ENCODE measurements at regions not wholly inside any gene's neighbourhood (a gene's known extent, or its start where the extent isn't known, plus 50 kb on each side); places are given as distances from the start of the nearest gene placed in this dataset.

DNA sequence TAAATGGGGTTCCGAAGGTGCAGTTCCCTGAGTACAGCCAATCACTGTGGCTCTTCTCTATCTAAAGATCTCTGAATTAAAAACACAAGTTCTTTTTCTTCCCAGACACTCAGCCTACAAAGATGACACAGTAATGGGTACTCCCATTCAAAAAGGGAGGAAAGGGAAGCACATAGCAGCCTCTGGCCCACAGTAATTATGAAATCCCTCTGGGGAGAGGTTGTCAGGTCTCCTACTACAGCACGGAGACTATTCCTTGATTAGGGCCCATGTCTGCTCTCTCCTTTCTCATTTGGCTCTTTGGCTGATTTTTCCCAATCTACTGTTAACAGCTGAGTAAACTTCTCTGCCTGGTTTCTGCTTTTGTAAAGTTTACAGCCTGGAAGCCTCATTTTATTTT lies 62.0 kb upstream of the RANBP3L start:
- H3K4me3 ChIP-seq (ENCODE audit: low read depth, poor library complexity, severe bottlenecking), result no peak overlapping the region
- intact Hi-C loops (cut with DNase I; ENCODE audit: low total_unique reads), result no loop called here
- DNase-seq (ENCODE audit: low spot score in 2 of 2), result no peak
- 76 to 81% methylated on average over 2 of the region's 2 CpGs for WGBS, 2 donors
- no peak for TF ChIP-seq POLR2A (IDR thresholded peaks at IDR 0.05)
- TF ChIP-seq, protein P1, sequence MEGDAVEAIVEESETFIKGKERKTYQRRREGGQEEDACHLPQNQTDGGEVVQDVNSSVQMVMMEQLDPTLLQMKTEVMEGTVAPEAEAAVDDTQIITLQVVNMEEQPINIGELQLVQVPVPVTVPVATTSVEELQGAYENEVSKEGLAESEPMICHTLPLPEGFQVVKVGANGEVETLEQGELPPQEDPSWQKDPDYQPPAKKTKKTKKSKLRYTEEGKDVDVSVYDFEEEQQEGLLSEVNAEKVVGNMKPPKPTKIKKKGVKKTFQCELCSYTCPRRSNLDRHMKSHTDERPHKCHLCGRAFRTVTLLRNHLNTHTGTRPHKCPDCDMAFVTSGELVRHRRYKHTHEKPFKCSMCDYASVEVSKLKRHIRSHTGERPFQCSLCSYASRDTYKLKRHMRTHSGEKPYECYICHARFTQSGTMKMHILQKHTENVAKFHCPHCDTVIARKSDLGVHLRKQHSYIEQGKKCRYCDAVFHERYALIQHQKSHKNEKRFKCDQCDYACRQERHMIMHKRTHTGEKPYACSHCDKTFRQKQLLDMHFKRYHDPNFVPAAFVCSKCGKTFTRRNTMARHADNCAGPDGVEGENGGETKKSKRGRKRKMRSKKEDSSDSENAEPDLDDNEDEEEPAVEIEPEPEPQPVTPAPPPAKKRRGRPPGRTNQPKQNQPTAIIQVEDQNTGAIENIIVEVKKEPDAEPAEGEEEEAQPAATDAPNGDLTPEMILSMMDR (IDR thresholded peaks at IDR 0.05), result no peak

- TF ChIP-seq, protein P1 (IDR thresholded peaks at IDR 0.05), result no peak
- no peak for TF ChIP-seq POLR2A (IDR thresholded peaks at IDR 0.05)
- WGBS, 2 donors, result 70 to 98% methylated on average over 4 of the region's 4 CpGs
- DNase-seq (ENCODE audit: low spot score in 2 of 2), result no peak
- intact Hi-C loops (cut with DNase I; ENCODE audit: low total_unique reads), result no loop called here
- H3K4me3 ChIP-seq (ENCODE audit: low read depth, poor library complexity, severe bottlenecking), result no peak overlapping the region
Observed at GRCh38 chr5:36364473-36364872, 62.8 kb upstream of the RANBP3L start.

DNA sequence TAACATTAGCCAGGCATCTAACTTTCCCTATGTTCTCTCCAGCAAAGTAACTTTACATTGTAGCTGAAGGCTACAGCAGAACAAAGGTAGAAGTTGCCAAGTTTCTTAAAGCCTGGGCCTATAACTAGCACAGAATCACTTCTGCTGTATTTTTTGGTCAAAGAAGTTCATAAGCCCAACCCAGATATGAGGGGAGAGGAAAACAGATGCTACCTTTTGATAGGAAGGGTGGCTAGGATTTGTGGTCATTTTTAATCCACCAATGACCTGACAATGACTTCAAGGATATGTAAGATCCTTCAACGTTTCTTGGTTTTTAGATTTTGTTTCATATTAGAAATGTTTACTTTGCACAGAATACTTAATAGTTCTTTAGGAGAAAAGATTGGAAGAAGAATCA lies 64.2 kb upstream of the RANBP3L start:
- TF ChIP-seq, protein P1 (IDR thresholded peaks at IDR 0.05), result no peak
- no peak for TF ChIP-seq POLR2A (IDR thresholded peaks at IDR 0.05)
- intact Hi-C loops (cut with DNase I; ENCODE audit: low total_unique reads), result no loop called here
- WGBS, 2 donors, result 81 to 85% methylated on average over 1 of the region's 1 CpG
- DNase-seq (ENCODE audit: low spot score in 2 of 2), result no peak
- H3K4me3 ChIP-seq (ENCODE audit: low read depth, poor library complexity, severe bottlenecking), result no peak overlapping the region

DNA sequence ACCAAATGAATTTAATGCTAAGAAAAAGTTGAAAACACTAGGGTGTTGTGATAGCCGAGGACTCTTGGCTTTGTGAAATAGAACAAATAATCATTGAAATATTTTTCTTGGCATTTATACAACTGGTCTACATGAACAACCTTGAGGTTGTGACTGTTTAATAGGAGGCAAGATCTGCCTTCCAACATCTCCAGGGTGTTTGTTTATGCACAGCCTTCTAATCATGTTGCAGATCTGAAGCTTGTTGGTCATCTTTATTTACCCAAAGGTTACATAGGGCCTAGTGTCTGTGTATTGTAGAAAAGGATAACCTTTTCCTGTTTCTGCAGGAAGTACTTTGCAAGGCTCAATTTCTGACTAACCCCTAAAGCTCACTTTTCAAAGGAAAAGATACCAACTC lies 65.2 kb upstream of the RANBP3L start:
- no peak for TF ChIP-seq POLR2A (IDR thresholded peaks at IDR 0.05)
- TF ChIP-seq, protein P1 (IDR thresholded peaks at IDR 0.05), result no peak
- DNase-seq (ENCODE audit: low spot score in 2 of 2), result no peak
- 54 to 55% methylated on average over 1 of the region's 1 CpG for WGBS, 2 donors
- intact Hi-C loops (cut with DNase I; ENCODE audit: low total_unique reads), result no loop called here
- H3K4me3 ChIP-seq (ENCODE audit: low read depth, poor library complexity, severe bottlenecking), result no peak overlapping the region

GRCh38 chr5:36367524-36367923 lies 65.8 kb upstream of the RANBP3L start:
- intact Hi-C loops (cut with DNase I; ENCODE audit: low total_unique reads), result no loop called here
- no peak overlapping the region for H3K4me3 ChIP-seq (ENCODE audit: low read depth, poor library complexity, severe bottlenecking)
- DNase-seq (ENCODE audit: low spot score in 2 of 2), result no peak
- TF ChIP-seq POLR2A (IDR thresholded peaks at IDR 0.05), result no peak
- TF ChIP-seq, protein P1 (IDR thresholded peaks at IDR 0.05), result no peak
- 44 to 60% methylated on average over 2 of the region's 2 CpGs for WGBS, 2 donors

GRCh38 chr5:36369219-36369690 lies 67.6 kb upstream of the RANBP3L start:
- intact Hi-C loops (cut with DNase I; ENCODE audit: low total_unique reads), result no loop called here
- no peak for DNase-seq (ENCODE audit: low spot score in 2 of 2)
- 38 to 50% methylated on average over 1 of the region's 1 CpG for WGBS, 2 donors
- no peak overlapping the region for H3K4me3 ChIP-seq (ENCODE audit: low read depth, poor library complexity, severe bottlenecking)
- TF ChIP-seq, protein P1 (IDR thresholded peaks at IDR 0.05), result no peak
- no peak for TF ChIP-seq POLR2A (IDR thresholded peaks at IDR 0.05)

Measured in lower leg skin (tissue), 4 donors.